ENCODE measurements at regions not wholly inside any gene's neighbourhood (a gene's known extent, or its start where the extent isn't known, plus 50 kb on each side); places are given as distances from the start of the nearest gene placed in this dataset.

DNA sequence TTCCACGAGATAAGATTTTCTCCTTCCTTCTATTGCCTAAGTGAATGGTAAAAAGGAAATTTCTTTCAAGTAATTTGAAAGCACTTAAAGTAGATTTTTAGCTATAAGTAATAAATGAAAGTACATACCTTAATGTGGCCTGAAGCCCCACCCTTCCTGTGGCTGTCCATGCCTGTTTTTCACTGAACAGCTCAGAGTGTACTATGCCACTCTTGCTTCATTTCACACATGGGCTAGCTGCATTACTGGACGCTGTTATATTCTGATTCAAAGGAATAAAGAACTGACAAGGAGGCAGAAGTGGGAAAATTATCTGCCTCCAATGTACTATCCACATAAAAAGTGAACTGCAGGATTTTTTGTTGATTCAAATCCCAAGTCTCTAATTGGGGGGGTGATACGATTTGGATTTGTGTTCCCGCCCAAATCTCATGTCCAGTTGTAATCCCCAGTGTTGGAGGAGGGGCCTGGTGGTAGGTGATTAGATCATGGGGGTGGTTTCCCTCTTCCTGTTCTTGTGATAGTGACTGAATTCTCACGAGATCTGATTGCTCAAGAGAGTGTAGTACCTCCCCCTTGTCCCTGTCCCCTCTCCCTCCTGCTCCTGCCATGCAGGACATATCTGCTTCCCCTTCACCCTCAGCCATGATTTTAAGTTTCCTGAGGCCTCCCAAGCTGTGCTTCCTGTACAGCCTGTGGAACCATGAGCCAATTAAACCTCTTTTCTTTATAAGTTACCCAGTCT, 154.7 kb upstream of the SGCG start (continued):
- TF ChIP-seq, protein P1, sequence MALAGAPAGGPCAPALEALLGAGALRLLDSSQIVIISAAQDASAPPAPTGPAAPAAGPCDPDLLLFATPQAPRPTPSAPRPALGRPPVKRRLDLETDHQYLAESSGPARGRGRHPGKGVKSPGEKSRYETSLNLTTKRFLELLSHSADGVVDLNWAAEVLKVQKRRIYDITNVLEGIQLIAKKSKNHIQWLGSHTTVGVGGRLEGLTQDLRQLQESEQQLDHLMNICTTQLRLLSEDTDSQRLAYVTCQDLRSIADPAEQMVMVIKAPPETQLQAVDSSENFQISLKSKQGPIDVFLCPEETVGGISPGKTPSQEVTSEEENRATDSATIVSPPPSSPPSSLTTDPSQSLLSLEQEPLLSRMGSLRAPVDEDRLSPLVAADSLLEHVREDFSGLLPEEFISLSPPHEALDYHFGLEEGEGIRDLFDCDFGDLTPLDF (CRISPR knock-in tag; IDR thresholded peaks at IDR 0.05), result no peak

DNA sequence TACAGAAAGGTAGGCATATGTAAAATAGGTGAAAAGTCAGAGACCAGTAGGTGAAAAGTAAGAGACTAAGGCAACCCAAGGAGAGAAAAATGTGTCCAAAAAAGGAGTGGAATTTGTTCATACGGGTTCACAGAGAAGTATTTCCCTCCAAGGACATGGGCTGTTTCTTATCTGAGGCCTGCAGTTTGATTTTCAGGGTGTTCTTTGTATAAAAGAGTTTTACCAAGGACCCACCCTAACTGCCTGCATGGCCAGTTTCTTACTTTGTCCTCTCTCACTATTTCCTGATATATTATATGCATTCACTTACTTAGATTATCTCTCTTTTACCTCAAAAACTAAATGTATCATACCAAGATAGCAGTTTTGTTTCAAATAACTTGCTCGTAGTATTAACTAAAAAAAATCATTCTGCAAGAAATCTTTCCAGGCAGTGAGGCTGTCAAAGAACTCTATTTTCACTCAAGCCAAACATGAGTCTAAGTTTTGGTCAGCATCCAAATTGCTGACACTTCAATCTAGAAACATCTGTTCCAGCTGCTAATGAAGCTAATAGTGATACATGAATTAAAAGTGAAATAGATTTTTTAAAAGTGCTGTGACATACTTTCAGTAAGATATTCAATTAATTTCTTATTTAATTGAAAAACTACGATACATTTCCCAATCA, 141.4 kb upstream of the SGCG start:
- POLR2A ChIA-PET, result no interaction called here
- Histone ChIP-seq H3K4me2 (ENCODE audit: insufficient read depth, low read length) (no peak overlapping the region), H3K27ac (ENCODE audit: extremely low read depth, low read depth, low read length) (no peak overlapping the region), H3K27me3 (ENCODE audit: control insufficient read depth in 2 of 2, insufficient read depth in 2 of 2, low read length in 2 of 2) (no peaks in the 10 kb centered on the region), H3K9ac (ENCODE audit: insufficient read depth in 1 of 2, low read depth in 2 of 2, low read length in 2 of 2) (no peak overlapping the region), H4K20me1 (replicated peaks; ENCODE audit: control insufficient read depth, insufficient read depth, low read length) (no peaks in the 10 kb centered on the region), H3K79me2 (ENCODE audit: control insufficient read depth, insufficient read depth, low read length) (no peaks in the 10 kb centered on the region), H3K9me3 (replicated peaks; ENCODE audit: control insufficient read depth, insufficient read depth, low read depth, low read length) (no peaks in the 10 kb centered on the region), H3K4me3 (no peak overlapping the region), H2AFZ (ENCODE audit: low read depth, low read length) (no peak overlapping the region), H3K4me1 (replicated peaks in 1 of 2; ENCODE audit: control insufficient read depth in 2 of 2, insufficient read depth in 2 of 2, low read length in 2 of 2) (no peaks in the 10 kb centered on the region), H3K9me1 (ENCODE audit: control insufficient read depth, insufficient read depth, low read length) (no peaks in the 10 kb centered on the region), H3K36me3 (ENCODE audit: control insufficient read depth, insufficient read depth, low read length) (no peaks in the 10 kb centered on the region)
- FAIRE-seq, result no peak
- WGBS (ENCODE audit: insufficient coverage, low coverage, missing lambda C conversion rate), result 0% methylated on average over 3 of the region's 3 CpGs
- ATAC-seq, result no peak
- intact Hi-C loops (cut with micrococcal nuclease) (no loop called here), in situ Hi-C loops (cut with MboI) (no loop called here)
- CTCF ChIA-PET (ENCODE audit: low intra/inter-chr PET ratio), result no interaction called here
- peak in 1 of 4 experiments; percentile 8 for DNase-seq (ENCODE audit: extremely low read depth in 1 of 4, low spot score in 3 of 4)
- no TSS peak for BruUV-seq (replicated peaks)
- TF ChIP-seq C11orf30 (IDR thresholded peaks at IDR 0.05; ENCODE audit: low read depth) (0 out of 2 replicates have a peak, but pooled peaks have one; percentile 4), NFIX (CRISPR knock-in tag; IDR thresholded peaks at IDR 0.05; ENCODE audit: low read depth) (no peak)
